Lower leg skin (tissue), 4 donors: ENCODE measurements at regions not wholly inside any gene's neighbourhood (a gene's known extent, or its start where the extent isn't known, plus 50 kb on each side); places are given as distances from the start of the nearest gene placed in this dataset.

Source experiments
- DNase-seq, 2 donors: peaks; one replicate each; pipeline ENCODE4 v3.0.0-alpha.2; 2019; ENCODE audit warnings: low spot score in 2 of 2
- H3K4me3 ChIP-seq: fragments of 200-600 bp; sonication (generic); 2 replicates; pipeline ENCODE4 v1.5.1; 2017; ENCODE audit warnings: mild to moderate bottlenecking, low read depth; ENCODE audit not compliant: poor library complexity, severe bottlenecking
- CTCF ChIP-seq, 3 donors: fragments of 450-650 bp; IDR thresholded peaks; one replicate each; pipeline ENCODE4 v1.5.1; 2016; ENCODE audit warnings: antibody characterized with exemption in 3 of 3, mild to moderate bottlenecking in 3 of 3, moderate library complexity in 2 of 3
- POLR2A ChIP-seq, 2 donors: fragments of 450-650 bp; IDR thresholded peaks; one replicate each; pipeline ENCODE4 v1.6.1; 2016 to 2017; ENCODE audit warnings: antibody characterized with exemption in 2 of 2, mild to moderate bottlenecking in 1 of 2, moderate library complexity in 1 of 2
- WGBS, 2 donors: methylation state at CpG; one replicate each; pipeline ENCODE4 v1.1.5; 2018; 5-methylcytosine and 5-hydroxymethylcytosine counted together
- intact Hi-C: fragments of 100-400 bp; cut with DNase I; formaldehyde crosslinking; loops from one replicate; pipeline ENCODE4 v1.15.0; 2023; ENCODE audit warnings: low total_unique reads

- WGBS, 2 donors: 60 to 70% methylated on average over 1 of the region's 1 CpG
- intact Hi-C loops: no loop called here
These were observed 455.0 kb upstream of the KLHL29 start for GRCh38 chr2:22929998-22930397.

DNA sequence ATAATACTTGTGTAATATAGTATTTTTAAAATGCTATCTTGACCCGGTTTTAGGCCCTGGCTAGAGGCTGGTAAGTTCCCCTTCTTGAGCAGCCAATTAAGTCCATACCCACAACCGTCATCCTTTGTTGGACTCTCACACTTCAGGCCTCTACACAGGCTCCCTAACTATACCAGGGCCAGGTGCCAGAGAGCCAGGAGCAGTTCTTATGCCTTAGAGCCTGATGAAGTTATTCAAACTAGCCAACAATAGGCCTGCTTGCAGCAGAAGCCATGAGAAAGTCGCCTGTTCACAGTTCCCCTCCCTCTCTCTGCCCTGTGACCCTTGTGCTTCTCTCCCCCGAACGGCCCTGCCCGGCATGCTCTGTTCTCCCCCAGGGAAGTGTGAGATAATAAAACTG lies 454.2 kb upstream of the KLHL29 start:
- intact Hi-C loops: no loop called here
- no peak overlapping the region for H3K4me3 ChIP-seq
- WGBS, 2 donors: 74% methylated on average over 6 of the region's 6 CpGs
- TF ChIP-seq CTCF (IDR thresholded peaks at IDR 0.05) (no peak), POLR2A (IDR thresholded peaks at IDR 0.05) (no peak)
- DNase-seq: no peak

More at GRCh38 chr2:22929998-22930397, 455.0 kb upstream of the KLHL29 start:
- no peak for DNase-seq
- TF ChIP-seq CTCF (IDR thresholded peaks at IDR 0.05) (no peak), POLR2A (IDR thresholded peaks at IDR 0.05) (no peak)
- no peak overlapping the region for H3K4me3 ChIP-seq

GRCh38 chr2:22932288-22932687 lies 452.7 kb upstream of the KLHL29 start:
- no peak for DNase-seq
- intact Hi-C loops: no loop called here
- no peak overlapping the region for H3K4me3 ChIP-seq
- 75 to 79% methylated on average over 3 of the region's 3 CpGs for WGBS, 2 donors
- TF ChIP-seq POLR2A (IDR thresholded peaks at IDR 0.05) (no peak), CTCF (IDR thresholded peaks at IDR 0.05) (no peak)

DNA sequence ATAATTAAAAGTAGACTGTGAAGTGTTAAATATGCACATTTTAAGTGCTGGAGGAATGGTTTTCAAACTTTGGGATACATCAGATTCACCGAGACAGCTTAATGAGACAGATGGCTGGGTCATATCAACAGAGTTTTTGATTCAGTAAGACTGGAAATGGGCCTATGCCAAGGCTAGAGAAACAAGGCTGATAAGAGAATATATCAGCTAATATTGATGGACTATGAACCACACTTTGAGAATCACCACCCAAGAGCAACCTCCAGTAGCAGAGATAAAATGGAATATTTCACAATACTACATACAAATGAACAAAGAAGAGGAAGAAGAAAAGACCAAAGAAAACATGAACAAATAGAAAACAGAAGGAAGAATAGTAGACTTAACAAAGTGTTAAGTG lies 450.2 kb upstream of the KLHL29 start:
- WGBS, 2 donors: 67 to 94% methylated on average over 1 of the region's 1 CpG
- H3K4me3 ChIP-seq: no peak overlapping the region
- no peak for DNase-seq
- intact Hi-C loops: no loop called here
- TF ChIP-seq POLR2A (IDR thresholded peaks at IDR 0.05) (no peak), CTCF (IDR thresholded peaks at IDR 0.05) (no peak)

- intact Hi-C loops: no loop called here
- TF ChIP-seq CTCF (IDR thresholded peaks at IDR 0.05) (no peak), POLR2A (IDR thresholded peaks at IDR 0.05) (no peak)
- DNase-seq: no peak
- no peak overlapping the region for H3K4me3 ChIP-seq
- WGBS, 2 donors: 81% methylated on average over 7 of the region's 7 CpGs
These were observed 442.5 kb upstream of the KLHL29 start for GRCh38 chr2:22942441-22942840.

- no peak for TF ChIP-seq POLR2A (IDR thresholded peaks at IDR 0.05)
- no peak for TF ChIP-seq CTCF (IDR thresholded peaks at IDR 0.05)
These were observed 440.8 kb upstream of the KLHL29 start for GRCh38 chr2:22944143-22944542.

More at GRCh38 chr2:22944143-22944542, 440.8 kb upstream of the KLHL29 start:
- intact Hi-C loops: no loop called here
- WGBS, 2 donors: 79 to 85% methylated on average over 7 of the region's 7 CpGs
- no peak for DNase-seq
- no peak overlapping the region for H3K4me3 ChIP-seq
